ENCODE measurements at regions not wholly inside any gene's neighbourhood (a gene's known extent, or its start where the extent isn't known, plus 50 kb on each side); places are given as distances from the start of the nearest gene placed in this dataset.

- ChIA-PET POLR2A (ENCODE audit: unreplicated experiment) (no interaction called here), CTCF (no interaction called here)
- no peak overlapping the region for H3K4me2 ChIP-seq (ENCODE audit: low read length)
- no peaks in the 10 kb centered on the region for H3K36me3 ChIP-seq (ENCODE audit: low read depth, low read length)
- H3K4me3 ChIP-seq (ENCODE audit: low read length), result no peak overlapping the region
- H3K27ac ChIP-seq (ENCODE audit: low read length), result no peak overlapping the region
- ATAC-seq (no peak), DNase-seq (no peak)
- H3K79me2 ChIP-seq (ENCODE audit: low read length), result no peaks in the 10 kb centered on the region
- no peaks in the 10 kb centered on the region for H3K27me3 ChIP-seq (ENCODE audit: low read length)
- no TSS peak for BruUV-seq (replicated peaks)
- H3K9me2 ChIP-seq (replicated peaks; ENCODE audit: low read length), result no peaks in the 10 kb centered on the region
- H4K20me1 ChIP-seq (ENCODE audit: low read length), result no peaks in the 10 kb centered on the region
- no peaks in the 10 kb centered on the region for H3K4me1 ChIP-seq (ENCODE audit: insufficient read depth, low read length)
- no peak for TF ChIP-seq EZH2 (IDR thresholded peaks at IDR 0.05; ENCODE audit: low read length, unreplicated experiment)
- H3F3A ChIP-seq (ENCODE audit: low read length, unreplicated experiment), result no peaks in the 10 kb centered on the region
- no peak overlapping the region for H3K9ac ChIP-seq (ENCODE audit: low read length)
- H3K9me3 ChIP-seq (ENCODE audit: low read length), result no peaks in the 10 kb centered on the region
- intact Hi-C loops (cut with micrococcal nuclease), result no loop called here
- no peak overlapping the region for H2AFZ ChIP-seq (ENCODE audit: low read length)
These were observed 171.4 kb upstream of the NR4A3 start for GRCh38 chr9:99650187-99650874.

DNA sequence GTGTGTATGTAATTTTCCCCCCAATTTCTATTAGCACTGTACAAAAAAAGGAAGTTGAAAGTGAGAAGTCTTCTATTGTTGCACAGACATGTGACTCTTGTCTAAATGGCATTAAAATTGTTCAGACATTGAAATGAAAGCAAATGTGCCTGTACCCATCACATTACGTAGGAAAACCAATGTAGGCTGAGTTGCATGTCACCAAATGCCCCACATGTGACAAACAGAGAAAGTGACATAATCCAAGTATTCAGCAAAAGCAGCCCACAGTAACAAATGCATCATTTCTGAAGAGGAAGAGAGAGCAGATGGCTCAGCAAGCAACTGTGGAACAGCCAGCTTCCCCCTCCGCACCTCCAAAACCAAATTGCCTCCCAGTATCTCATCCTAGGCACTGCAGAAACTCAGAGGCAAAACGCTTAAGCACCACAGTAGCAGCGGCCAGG is 161.5 kb upstream of the NR4A3 start:
- H2AFZ ChIP-seq (ENCODE audit: low read length), result no peak overlapping the region
- no peaks in the 10 kb centered on the region for H4K20me1 ChIP-seq (ENCODE audit: low read length)
- ChIA-PET POLR2A (ENCODE audit: unreplicated experiment) (no interaction called here), CTCF (no interaction called here)
- DNase-seq (no peak), ATAC-seq (no peak)
- no peaks in the 10 kb centered on the region for H3K79me2 ChIP-seq (ENCODE audit: low read length)
- BruUV-seq (replicated peaks), result no TSS peak
- intact Hi-C loops (cut with micrococcal nuclease), result no loop called here
- H3K27ac ChIP-seq (ENCODE audit: low read length), result no peak overlapping the region
- peaks cover 14% of the 10 kb centered on the region; the same call in 1 of the 2 replicates for H3K27me3 ChIP-seq (ENCODE audit: low read length)
- H3K9ac ChIP-seq (ENCODE audit: low read length), result no peak overlapping the region
- no peaks in the 10 kb centered on the region for H3K4me1 ChIP-seq (ENCODE audit: insufficient read depth, low read length)
- H3F3A ChIP-seq (ENCODE audit: low read length, unreplicated experiment), result no peaks in the 10 kb centered on the region
- no peaks in the 10 kb centered on the region for H3K9me2 ChIP-seq (replicated peaks; ENCODE audit: low read length)
- no peak overlapping the region for H3K4me2 ChIP-seq (ENCODE audit: low read length)
- H3K4me3 ChIP-seq (ENCODE audit: low read length), result no peak overlapping the region
- H3K9me3 ChIP-seq (ENCODE audit: low read length), result no peaks in the 10 kb centered on the region
- H3K36me3 ChIP-seq (ENCODE audit: low read depth, low read length), result no peaks in the 10 kb centered on the region
- TF ChIP-seq EZH2 (IDR thresholded peaks at IDR 0.05; ENCODE audit: low read length, unreplicated experiment) (no peak), EZH2phosphoT487 (IDR thresholded peaks at IDR 0.05; ENCODE audit: borderline replicate concordance, low read length) (no peak)
- TF ChIP-seq, protein P1, sequence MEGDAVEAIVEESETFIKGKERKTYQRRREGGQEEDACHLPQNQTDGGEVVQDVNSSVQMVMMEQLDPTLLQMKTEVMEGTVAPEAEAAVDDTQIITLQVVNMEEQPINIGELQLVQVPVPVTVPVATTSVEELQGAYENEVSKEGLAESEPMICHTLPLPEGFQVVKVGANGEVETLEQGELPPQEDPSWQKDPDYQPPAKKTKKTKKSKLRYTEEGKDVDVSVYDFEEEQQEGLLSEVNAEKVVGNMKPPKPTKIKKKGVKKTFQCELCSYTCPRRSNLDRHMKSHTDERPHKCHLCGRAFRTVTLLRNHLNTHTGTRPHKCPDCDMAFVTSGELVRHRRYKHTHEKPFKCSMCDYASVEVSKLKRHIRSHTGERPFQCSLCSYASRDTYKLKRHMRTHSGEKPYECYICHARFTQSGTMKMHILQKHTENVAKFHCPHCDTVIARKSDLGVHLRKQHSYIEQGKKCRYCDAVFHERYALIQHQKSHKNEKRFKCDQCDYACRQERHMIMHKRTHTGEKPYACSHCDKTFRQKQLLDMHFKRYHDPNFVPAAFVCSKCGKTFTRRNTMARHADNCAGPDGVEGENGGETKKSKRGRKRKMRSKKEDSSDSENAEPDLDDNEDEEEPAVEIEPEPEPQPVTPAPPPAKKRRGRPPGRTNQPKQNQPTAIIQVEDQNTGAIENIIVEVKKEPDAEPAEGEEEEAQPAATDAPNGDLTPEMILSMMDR (conservative IDR thresholded peaks at IDR 0.05; ENCODE audit: low read depth, low read length), result no peak

- ChIA-PET CTCF (no interaction called here), POLR2A (ENCODE audit: unreplicated experiment) (no interaction called here)
- Histone ChIP-seq H3K27me3 (ENCODE audit: low read length) (peaks cover 14% of the 10 kb centered on the region; the same call in 1 of the 2 replicates), H3K4me3 (ENCODE audit: low read length) (no peak overlapping the region), H3F3A (ENCODE audit: low read length, unreplicated experiment) (no peaks in the 10 kb centered on the region), H3K27ac (ENCODE audit: low read length) (no peak overlapping the region), H3K9ac (ENCODE audit: low read length) (no peak overlapping the region), H3K9me2 (replicated peaks; ENCODE audit: low read length) (no peaks in the 10 kb centered on the region), H3K79me2 (ENCODE audit: low read length) (no peaks in the 10 kb centered on the region), H3K9me3 (ENCODE audit: low read length) (no peaks in the 10 kb centered on the region), H2AFZ (ENCODE audit: low read length) (no peak overlapping the region), H4K20me1 (ENCODE audit: low read length) (no peaks in the 10 kb centered on the region), H3K4me1 (ENCODE audit: insufficient read depth, low read length) (no peaks in the 10 kb centered on the region), H3K4me2 (ENCODE audit: low read length) (no peak overlapping the region), H3K36me3 (ENCODE audit: low read depth, low read length) (no peaks in the 10 kb centered on the region)
- intact Hi-C loops (cut with micrococcal nuclease), result no loop called here
- TF ChIP-seq, protein P1 (conservative IDR thresholded peaks at IDR 0.05; ENCODE audit: low read depth, low read length), result no peak
- TF ChIP-seq EZH2phosphoT487 (IDR thresholded peaks at IDR 0.05; ENCODE audit: borderline replicate concordance, low read length), result no peak
- TF ChIP-seq EZH2 (IDR thresholded peaks at IDR 0.05; ENCODE audit: low read length, unreplicated experiment), result no peak
- DNase-seq (no peak), ATAC-seq (no peak)
- BruUV-seq (replicated peaks), result no TSS peak
These were observed 158.4 kb upstream of the NR4A3 start for GRCh38 chr9:99663297-99663696.

All from PC-3 (cell line).